COR-L47 (cell line): ENCODE measurements at regions not wholly inside any gene's neighbourhood (a gene's known extent, or its start where the extent isn't known, plus 50 kb on each side); places are given as distances from the start of the nearest gene placed in this dataset.

Source experiments
- DNase-seq: peaks from one replicate; lab custom pipeline; 2025; lab: John Stamatoyannopoulos, UW

DNA sequence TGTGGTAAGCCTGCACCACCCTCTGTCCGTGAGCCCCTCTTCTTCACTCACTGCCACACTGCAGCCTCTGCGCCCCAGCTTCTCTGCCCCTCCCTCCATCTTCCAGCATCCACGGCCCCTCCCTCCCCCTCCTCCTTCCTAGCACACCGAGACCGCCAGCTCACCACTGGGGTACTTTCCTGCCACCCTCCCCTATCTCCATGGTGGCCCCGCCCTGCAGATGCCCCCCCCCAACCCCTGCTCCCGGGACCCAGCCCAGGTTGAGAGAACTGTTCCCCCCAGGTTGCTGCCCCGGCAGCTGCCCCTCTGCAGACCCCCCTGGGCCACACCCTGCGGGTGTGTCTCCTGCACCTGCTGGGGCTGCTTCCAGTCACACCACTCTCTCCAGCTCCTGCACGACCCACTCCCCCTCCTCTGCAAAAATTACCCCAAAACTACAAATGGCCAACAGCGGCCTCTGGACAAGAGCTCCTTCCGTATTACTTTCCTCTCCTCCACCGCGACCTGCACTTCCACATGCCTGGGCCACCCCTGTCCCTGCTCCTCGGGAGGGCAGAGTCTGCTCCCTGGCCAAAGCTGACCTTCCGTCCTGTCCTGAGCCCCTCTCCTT, 209.2 kb upstream of the PPP2R2D start:
- no peak for DNase-seq

DNA sequence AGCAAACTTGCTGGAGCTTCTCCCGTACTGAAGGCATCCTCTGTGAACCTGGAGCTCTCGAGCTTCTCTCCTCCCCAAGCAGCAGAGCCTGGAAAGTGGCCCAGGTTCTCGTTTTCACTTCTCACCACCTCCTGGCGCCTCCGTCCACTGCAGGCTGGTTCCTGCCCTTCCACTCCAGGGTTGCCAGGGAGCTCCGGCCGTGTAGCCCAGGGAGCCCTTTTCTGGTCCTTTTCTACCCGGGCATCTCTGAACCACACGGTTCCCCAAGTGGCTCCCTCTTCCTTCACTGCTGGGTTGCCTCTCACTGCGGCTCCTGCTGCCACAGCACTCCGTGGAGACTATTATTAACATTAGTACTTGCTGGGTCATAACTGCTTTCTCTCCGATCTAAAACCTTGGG, 208.6 kb upstream of the PPP2R2D start:
- no peak for DNase-seq

DNA sequence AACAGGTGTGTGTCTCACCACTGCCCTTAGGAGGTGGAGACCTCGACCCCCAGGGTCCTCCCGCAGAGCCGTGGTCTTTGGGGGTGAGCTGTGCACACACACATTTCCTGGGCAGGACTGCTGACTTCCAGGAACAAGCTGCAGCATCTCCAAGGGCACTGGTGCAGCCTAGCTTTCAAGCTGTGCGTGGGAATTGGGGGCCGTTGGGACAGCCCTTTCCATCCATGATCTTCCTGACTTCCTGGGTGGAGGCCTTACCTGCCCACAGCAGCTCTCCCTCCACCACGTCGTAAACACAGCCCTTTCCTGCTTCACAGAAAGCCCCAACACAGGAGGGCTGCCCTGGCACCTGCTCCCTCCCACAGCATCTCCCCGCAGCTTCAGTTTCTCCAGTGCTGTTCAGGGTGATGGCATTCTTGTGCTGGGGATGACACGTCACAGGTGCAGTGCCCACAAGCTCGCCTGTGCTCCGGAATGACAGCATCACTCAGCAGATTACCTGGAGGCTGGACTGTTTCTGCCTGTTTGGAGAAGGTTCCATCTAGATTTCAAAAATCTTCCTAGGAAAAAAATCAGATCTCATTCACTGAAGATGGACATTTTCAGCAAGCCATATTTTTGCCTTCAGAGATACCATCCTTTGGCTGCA, 208.0 kb upstream of the PPP2R2D start:
- no peak for DNase-seq

DNA sequence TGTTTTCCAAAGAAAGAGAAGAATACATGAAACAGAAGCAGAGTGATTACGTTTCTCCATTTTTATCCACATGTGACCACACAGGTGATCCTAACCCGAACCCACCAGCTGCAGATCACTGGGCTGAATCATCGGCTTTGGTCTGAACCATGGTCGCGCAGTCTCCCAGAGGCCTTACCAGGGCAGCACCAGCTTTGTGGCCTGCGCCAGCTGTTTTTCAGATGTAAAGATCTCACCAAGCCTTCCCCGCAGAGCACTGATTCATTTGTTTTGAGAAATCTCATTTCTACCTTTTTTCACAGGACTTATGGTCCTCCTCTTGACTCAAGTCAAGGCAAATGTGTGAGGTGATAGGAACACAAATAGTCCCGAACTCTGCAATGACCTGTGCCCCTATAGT, 207.0 kb upstream of the PPP2R2D start:
- DNase-seq = no peak

DNA sequence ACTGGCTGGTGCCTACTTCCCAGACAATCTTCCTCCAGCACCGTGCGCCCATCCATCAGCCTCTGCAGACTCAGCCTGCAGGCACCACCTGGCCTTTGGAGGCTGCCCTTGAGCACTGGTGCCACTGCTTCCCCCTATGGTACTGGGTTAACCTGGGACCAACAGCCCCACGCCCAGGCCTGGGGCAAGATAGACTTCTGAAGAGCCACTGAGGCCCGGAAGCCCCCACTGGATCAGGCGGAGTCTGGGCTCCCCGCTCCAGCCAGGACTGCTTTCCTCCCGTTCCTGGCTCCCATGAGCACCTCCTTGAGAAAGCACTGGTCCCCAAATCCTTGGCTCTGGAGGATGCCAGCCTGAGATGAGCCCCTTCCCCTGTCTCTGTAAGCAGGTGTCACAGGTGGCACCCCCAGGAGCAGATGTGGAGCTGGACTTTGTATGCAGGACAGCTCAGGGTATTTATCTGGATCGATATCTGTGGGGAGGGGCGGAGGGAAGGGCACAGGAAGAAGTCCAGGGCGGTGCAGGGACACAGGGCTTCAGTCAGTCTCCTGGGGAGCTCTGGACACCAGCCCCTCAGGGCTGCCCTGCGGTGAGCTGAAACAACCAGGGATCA, 206.5 kb upstream of the PPP2R2D start:
- DNase-seq = no peak

DNA sequence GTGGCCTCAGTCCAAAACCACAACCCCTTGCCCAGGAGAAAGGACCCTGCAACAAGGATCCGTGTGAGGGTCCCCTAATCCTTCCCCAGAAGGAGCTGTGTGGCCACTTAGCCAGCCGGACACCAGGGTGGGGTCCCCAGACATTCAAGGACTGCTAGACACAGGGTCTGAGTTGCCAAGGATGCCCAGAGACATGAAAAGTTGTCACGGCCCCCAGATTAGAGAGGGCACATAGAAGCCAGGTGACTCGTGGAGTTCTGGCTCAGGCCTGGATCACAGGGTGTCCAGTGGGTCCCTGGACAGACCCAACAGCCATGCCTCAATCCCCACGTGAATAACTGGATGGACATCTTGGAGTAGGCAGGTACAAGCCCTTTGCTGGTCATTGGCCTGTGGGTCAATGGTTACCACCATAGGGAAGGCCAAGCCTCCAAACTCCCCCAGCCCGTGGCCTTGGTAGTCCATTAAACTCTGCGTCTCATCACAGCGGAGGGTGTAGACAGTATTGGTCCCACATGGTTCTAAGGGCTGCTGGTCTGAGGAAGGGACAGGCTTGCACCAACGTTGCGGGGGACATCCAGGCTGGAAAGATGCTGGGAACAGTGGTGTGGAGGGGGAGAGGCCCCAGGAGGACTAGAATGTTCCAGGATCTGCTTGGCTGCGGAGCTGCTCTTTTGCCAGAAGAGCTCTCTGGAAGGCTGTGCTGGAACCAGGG, 205.9 kb upstream of the PPP2R2D start:
- no peak for DNase-seq

DNA sequence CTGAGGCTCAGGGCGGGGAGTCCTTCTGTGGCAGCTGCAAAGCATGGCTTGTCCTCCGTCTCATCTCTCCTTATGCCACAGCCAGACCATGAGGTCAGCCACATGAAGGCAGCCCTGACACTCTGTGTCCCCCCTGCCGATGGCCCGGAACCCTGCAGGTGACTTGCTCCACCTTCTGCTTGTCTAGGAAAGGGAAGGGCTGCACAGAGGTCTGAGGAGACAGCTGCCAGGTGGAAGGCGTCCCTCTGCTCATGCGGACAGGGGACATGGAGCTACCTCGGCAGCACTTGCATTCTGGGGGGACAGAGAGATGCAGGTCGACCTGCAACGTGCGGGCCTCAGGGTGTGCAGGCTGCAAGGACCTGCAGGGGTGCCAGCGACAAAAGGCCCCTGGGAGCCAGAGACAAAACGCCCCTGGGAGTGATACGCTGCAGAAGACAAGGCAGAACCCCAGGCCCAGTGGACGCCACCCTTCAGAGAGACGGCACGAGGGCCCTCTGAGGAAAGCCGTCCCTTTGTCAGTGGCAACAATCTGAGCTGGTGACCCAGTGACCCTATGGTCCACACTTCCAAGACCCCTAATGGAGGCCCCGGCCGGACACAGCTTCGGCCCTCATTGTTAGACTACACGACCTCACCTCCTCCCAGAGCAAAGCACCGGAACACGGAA, 205.2 kb upstream of the PPP2R2D start:
- no peak for DNase-seq

DNA sequence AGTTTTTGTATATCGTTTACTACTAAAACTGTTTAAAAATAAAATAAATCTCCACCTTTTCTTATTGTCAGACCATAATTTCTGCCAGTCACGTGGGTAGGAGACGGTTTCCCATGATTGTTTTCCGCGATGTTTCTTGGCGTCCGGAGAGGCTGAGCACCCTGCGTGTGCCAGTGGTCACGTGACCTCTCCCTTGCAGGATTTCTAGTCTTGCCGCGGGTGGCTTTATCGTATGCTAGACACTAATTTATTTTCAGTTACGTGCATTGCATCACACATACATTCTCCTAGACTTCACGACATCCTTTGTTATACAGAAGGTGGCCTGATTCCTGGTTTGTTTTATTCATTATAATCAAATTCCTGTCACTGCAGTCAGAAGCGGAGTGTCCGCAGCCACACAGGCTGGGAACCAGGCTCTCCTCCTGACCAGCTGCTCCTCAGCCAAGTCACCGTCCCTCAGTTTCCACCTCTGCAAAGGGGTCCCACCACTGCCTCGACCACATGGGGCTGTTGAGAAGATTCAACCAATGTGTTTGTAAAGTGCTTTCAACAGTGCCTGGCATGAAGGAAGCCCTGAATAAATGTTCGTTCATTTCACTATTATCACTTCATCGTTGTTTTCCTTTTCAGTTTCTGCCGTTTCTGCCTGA, 203.2 kb upstream of the PPP2R2D start:
- DNase-seq = no peak

DNA sequence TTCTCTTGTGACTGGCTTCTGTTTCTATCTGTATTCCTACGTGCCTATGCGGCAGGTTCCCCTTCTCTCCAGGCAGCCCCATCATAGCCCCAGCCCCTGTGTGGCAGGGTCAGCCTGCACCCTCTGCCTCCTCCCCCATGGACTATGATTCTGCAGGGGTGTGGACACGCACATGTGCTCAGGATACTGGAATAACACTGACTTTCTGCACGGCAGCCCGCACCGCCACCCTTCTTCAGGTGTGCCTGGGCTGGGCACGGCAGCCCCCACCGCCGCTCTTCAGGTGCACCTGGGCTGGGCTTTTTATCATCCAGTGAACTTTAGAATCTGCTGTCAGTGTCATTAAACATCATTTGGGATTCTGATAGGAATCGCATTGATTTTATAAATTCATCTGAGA, 202.6 kb upstream of the PPP2R2D start:
- no peak for DNase-seq

DNA sequence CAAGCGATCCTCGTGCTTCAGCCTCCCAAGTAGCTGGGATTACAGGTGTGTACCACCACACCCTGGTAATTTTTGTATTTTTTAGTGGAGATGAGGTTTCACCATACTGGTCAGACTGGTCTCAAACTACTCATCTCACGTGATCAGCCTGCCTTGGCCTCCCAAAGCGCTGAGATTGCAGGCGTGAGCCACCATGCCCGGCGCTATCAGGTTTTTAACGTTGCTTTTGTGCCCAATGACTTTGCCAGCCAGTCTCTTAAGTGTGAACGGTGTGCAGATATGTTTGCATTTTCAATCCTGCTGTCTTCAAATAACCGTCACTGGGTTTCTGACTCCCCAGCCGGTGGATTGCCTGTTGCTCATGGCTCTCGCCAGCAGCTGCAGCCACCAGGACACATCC, 201.8 kb upstream of the PPP2R2D start:
- no peak for DNase-seq

DNA sequence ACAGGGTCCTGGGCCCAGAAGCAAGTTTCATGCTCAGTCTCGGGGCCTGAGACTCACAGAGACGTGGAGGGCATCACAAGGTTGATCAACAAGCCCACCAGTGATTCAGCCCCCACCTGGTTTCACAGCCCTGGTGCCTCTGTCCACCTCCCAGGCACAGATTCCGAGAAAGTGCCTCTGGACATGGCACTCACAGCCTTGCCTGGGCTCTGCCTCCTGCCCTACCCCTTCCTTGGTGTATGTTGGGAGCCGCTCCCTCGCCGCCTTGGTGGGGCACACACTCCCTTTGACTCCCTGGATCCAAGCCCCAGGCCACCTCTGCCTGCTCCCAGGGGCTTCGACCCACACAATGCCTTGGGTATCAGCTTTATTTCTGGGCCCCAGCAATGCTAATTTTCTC, 200.8 kb upstream of the PPP2R2D start:
- DNase-seq = no peak

DNA sequence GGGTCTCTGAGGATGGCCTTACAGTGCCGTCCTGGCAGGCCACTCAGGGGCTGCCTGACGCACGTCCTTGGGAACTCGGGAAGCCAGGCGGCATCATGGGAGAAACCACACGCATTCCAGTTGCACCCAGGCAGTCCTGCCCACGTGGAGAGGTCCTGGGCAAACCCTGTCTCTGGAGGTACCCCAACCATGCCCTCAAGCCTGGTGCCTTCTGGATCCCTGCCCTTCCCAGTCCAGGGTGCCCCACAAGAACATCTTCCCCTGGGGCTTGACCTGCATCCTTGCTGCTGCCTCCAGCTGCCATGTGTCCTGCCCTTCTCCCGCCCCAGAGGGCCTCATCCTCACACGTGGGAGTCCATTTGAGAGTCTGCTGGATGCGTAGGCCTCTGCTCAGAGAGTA, 200.3 kb upstream of the PPP2R2D start:
- no peak for DNase-seq

DNA sequence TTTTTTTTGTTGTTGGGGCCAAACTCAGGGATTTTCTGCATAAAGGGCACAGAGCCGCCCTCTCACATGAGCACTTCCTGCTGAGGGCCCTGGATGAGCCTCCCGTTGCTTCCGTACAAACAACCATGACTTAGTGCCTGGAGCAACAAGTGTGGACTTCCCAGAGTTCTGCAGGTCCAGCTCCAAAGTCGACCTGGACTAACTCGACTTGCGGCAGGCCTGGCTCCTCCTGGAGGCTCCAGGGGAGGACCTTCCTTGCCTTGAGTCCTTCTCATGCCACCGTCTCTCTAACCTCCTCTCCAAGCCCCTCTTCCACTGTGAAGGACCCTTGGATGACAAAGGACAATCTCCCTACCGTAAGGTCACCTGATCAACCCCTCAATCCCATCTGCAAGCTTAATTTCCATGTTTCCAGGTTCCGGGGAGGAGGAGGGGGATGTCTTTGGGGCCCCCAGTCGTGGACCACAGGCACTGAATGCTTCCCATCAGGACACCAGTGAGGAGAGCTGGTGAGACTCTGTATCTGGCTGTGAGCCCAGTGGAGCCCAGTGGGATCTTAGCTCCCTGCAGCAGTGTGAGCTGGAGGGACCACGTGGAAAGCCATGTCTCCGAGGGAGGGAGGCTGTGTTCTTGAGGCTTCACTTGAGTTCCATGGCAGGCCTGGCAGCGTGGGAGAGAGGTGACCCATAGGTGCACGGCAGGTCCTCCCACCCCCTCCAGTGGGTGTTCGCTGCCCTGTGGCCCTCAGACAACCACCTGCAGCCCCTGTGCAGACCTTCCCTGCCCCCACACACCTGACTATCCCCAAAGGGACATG, 199.5 kb upstream of the PPP2R2D start:
- no peak for DNase-seq

DNA sequence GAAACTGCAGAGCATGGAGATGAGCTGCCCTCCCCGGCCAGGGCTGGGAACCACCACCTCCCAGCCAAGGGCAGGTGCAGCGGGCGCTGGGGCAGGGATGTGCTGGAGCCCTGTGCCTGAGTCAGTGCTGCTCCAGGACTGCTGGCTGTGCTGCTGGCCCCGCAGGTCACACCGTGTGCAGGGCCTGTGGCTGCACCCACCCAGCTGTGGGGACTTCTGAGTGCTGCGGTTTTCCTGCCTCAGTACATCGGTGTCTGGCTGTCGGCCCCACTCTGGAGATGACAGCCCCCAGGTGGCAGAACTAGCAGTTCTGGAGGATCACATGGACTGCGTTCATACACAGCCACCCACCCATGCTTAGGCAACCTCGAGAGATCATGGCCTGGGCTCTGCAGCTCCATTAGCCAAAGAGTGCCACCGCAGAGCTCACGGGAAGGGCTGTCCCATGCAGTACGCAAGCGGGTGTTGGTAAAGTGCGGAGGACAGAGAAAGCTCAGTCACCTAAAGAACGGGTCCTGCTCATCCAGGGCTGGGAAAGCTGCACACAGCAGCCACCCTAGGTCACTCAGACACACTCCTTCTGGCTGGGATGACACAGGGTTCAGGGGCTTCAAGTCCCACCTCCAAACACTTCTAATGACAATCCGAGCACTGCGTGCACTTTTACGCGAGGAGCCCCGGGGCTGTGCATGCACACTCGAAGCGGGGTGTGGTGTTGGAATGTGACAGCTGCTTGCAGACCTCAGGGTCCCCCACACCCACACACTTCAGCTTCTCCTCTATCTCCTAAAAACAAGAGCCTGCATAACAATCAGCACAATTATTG, 198.1 kb upstream of the PPP2R2D start:
- no peak for DNase-seq

DNA sequence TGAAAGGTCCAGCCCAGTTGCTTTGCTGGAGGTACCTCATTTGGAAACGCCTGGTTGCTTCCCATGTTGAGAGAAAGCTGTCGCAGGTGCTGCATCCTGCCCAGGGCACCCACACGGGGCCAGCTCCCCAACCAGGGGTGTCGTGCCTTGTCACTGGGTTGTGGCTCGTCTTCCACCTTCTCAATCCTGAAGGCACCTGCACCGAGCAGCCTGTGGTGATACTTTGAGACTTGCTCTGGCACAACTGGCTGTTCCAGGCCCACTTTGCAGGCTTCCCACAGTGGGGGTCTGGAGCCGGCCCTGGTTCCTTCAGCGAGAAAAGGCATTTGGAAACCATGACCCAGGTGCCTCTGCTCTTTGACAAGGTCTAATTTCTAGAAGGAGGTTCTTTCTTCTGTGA, 197.3 kb upstream of the PPP2R2D start:
- DNase-seq = no peak

DNA sequence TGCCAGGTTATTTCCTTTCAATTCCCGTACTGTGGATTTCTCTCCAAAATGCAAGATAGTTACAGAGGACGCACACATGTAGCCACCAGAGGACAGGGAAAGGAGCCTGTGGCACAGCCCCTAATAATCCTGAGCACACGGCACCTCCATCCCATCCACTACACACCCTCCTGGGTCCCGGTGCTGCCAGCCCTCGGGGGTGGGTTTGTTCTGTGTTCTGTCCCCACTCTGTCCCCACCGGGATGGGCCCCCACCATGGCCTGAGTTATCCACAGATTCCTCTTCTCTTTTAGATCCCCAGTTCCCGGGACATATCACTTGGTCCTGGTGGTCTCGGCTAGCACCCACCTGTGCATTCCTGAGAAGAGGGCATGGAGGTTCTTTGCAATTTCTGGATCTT, 196.9 kb upstream of the PPP2R2D start:
- no peak for DNase-seq

DNA sequence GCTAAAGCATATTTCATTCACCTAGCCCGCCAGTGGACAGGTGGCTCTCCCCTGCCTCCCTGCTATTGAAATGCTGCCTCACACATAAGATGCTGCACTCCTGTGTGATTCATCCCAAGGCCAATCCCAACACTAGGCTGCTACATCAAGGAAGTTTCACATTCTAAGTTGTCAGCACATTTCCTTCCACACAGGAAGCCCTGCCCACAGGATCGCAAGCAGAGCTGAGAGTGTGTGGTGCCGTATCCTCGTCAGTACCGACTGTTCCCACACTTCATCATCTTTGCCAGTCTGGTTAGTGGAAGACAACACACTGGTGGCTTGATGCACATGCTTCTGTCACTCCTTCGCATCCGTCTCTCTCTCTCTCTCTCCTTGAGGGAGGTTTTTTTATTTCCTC, 194.3 kb upstream of the PPP2R2D start:
- DNase-seq = no peak

DNA sequence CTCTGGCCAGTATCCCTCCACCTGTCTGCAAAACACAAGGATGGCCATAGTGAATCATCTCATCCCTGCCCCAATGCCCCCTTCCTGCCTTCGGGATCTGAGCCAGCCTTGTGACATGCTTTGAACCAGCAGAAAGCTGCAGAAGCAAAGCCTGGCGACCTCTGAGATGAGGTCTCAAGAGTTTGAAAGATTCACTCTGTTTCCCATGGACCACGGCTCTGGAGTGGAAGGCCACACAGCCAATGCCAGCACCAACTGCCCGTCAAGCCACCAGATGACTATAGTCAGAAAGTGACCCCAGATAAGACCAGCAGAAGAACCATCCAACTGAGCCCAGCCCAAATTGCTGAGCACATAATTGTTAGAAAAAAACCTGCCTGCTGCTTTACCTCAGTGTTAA, 193.9 kb upstream of the PPP2R2D start:
- no peak for DNase-seq

DNA sequence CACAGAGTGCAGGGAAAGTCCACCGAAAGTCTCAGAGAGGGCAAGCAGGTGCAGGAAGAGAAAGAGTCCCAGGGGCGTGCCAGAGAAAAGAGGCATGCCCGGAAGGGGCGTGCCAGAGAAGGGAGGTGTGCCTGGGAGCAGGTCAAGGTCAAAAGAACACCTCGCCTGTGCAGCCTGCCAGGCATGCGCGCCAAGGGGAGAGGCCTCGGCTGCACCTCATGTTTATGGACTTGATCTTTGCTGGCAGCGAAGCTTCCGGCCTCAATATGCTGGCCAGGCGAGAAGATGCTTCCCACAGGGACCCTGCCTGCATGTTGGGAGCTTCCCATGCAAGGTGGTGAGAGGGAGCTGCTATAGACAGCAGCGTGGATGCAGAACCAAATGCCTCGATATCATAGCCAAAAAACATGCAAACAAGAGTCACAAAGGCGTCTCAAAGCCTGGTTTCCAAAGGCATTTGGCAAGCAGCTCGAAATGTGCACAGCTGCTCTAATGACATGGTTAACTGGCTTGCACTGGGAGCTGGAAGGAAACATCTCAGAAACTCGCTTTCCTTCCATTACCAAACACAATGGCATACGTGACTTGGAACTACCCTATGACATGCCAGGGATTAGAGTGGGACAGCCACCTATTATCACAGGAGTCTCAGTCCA, 192.5 kb upstream of the PPP2R2D start:
- no peak for DNase-seq
